HL-60 (cell line): ENCODE measurements at regions not wholly inside any gene's neighbourhood (a gene's known extent, or its start where the extent isn't known, plus 50 kb on each side); places are given as distances from the start of the nearest gene placed in this dataset.

Experiments
- DNase-seq, 2 experiments: peaks; one replicate each; pipeline ENCODE4 v3.0.0-alpha.2; 2010 to 2020; ENCODE audit warnings: low read depth in 1 of 2, low spot score in 1 of 2
- H3K27ac ChIP-seq: fragments of 250-450 bp; sonication (Bioruptor Pico); replicated peaks from 2 replicates; pipeline ENCODE4 v1.5.1; 2020; ENCODE audit warnings: mild to moderate bottlenecking, moderate library complexity
- H3K27me3 ChIP-seq: fragments of 250-450 bp; sonication (Bioruptor Pico); 2 replicates; pipeline ENCODE4 v1.5.1; 2021; ENCODE audit warnings: mild to moderate bottlenecking, moderate library complexity; ENCODE audit not compliant: insufficient read depth, poor library complexity, severe bottlenecking
- H3K4me3 ChIP-seq: replicated peaks from 2 replicates; pipeline ENCODE4 v1.5.1; 2011; ENCODE audit warnings: mild to moderate bottlenecking, control low read depth, low read length; ENCODE audit not compliant: insufficient read depth
- GABPA ChIP-seq: IDR thresholded peaks from 2 replicates; pipeline ENCODE4 v1.6.1; 2012; ENCODE audit warnings: low read depth
- POLR2AphosphoS5 ChIP-seq: IDR thresholded peaks from 2 replicates; pipeline ENCODE4 v1.6.1; 2012; ENCODE audit warnings: low read depth
- SPI1 ChIP-seq: IDR thresholded peaks from 2 replicates; pipeline ENCODE4 v1.6.1; 2012; ENCODE audit warnings: low read depth, mild to moderate bottlenecking, borderline replicate concordance
- TF ChIP-seq, protein P1 (sequence below): IDR thresholded peaks from one replicate; pipeline ENCODE4 v1.5.1; 2011; ENCODE audit warnings: low read length, control low read depth, inconsistent platforms; ENCODE audit not compliant: insufficient read depth
- TF ChIP-seq, protein P2 (sequence below): IDR thresholded peaks from 2 replicates; pipeline ENCODE4 v1.6.1; 2012; ENCODE audit warnings: low read depth; ENCODE audit not compliant: insufficient replicate concordance

- DNase-seq: no peak
- Histone ChIP-seq H3K27me3 (peaks cover 2% of the 10 kb centered on the region), H3K4me3 (no peak overlapping the region), H3K27ac (no peak overlapping the region)
- TF ChIP-seq GABPA (no peak), SPI1 (no peak), POLR2AphosphoS5 (no peak)
- TF ChIP-seq, protein P1, sequence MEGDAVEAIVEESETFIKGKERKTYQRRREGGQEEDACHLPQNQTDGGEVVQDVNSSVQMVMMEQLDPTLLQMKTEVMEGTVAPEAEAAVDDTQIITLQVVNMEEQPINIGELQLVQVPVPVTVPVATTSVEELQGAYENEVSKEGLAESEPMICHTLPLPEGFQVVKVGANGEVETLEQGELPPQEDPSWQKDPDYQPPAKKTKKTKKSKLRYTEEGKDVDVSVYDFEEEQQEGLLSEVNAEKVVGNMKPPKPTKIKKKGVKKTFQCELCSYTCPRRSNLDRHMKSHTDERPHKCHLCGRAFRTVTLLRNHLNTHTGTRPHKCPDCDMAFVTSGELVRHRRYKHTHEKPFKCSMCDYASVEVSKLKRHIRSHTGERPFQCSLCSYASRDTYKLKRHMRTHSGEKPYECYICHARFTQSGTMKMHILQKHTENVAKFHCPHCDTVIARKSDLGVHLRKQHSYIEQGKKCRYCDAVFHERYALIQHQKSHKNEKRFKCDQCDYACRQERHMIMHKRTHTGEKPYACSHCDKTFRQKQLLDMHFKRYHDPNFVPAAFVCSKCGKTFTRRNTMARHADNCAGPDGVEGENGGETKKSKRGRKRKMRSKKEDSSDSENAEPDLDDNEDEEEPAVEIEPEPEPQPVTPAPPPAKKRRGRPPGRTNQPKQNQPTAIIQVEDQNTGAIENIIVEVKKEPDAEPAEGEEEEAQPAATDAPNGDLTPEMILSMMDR: no peak
- TF ChIP-seq, protein P2, sequence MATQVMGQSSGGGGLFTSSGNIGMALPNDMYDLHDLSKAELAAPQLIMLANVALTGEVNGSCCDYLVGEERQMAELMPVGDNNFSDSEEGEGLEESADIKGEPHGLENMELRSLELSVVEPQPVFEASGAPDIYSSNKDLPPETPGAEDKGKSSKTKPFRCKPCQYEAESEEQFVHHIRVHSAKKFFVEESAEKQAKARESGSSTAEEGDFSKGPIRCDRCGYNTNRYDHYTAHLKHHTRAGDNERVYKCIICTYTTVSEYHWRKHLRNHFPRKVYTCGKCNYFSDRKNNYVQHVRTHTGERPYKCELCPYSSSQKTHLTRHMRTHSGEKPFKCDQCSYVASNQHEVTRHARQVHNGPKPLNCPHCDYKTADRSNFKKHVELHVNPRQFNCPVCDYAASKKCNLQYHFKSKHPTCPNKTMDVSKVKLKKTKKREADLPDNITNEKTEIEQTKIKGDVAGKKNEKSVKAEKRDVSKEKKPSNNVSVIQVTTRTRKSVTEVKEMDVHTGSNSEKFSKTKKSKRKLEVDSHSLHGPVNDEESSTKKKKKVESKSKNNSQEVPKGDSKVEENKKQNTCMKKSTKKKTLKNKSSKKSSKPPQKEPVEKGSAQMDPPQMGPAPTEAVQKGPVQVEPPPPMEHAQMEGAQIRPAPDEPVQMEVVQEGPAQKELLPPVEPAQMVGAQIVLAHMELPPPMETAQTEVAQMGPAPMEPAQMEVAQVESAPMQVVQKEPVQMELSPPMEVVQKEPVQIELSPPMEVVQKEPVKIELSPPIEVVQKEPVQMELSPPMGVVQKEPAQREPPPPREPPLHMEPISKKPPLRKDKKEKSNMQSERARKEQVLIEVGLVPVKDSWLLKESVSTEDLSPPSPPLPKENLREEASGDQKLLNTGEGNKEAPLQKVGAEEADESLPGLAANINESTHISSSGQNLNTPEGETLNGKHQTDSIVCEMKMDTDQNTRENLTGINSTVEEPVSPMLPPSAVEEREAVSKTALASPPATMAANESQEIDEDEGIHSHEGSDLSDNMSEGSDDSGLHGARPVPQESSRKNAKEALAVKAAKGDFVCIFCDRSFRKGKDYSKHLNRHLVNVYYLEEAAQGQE: no peak
Measured at GRCh38 chr10:105727131-105727530, 1086.0 kb downstream of the SORCS3 start.

DNA sequence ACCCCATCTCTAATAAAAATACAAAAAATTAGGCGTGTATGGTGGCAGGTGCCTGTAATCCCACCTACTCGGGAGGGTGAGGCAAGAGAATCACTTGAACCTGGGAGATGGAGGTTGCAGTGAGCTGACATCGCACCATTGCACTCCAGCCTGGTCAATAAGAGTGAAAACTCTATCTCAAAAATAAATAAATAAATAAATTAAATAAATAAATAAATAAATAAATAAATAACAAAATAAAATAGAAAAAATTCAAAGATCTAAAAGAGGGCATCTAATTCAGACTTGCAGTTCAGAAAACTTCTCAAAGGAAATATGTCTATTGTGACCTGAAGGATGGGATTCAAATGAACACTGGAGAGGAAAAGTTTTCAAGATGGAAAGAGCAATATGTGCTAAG is 1085.1 kb downstream of the SORCS3 start:
- H3K27me3 ChIP-seq: peaks cover 2% of the 10 kb centered on the region
- no peak overlapping the region for H3K27ac ChIP-seq
- TF ChIP-seq GABPA (no peak), POLR2AphosphoS5 (no peak), SPI1 (no peak)
- TF ChIP-seq, protein P2: no peak
- TF ChIP-seq, protein P1: no peak
- no peak for DNase-seq
- H3K4me3 ChIP-seq: no peak overlapping the region

DNA sequence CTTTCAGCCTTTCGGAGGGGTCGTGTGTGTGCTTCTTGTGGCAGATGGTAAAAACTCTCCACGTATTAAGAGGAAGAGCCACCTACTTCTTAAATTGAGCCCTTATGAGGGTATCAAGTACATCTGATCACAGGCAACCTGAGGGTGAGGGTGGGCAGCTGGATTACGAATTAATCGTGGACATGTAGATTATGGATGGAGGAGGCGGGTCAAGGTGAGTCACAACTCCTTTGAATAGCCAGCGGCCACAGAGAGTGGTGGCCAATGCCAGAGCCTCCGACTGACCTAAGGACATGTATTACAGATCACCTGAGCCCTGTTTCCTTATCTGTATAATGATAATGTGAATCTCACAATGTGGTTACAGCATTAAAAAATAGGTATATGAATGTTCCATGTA is 1083.9 kb downstream of the SORCS3 start:
- DNase-seq: no peak
- no peak overlapping the region for H3K27ac ChIP-seq
- TF ChIP-seq GABPA (no peak), SPI1 (no peak), POLR2AphosphoS5 (no peak)
- TF ChIP-seq, protein P2: no peak
- TF ChIP-seq, protein P1: no peak
- H3K4me3 ChIP-seq: no peak overlapping the region
- H3K27me3 ChIP-seq: peaks cover 2% of the 10 kb centered on the region
